ENCODE measurements at regions not wholly inside any gene's neighbourhood (a gene's known extent, or its start where the extent isn't known, plus 50 kb on each side); places are given as distances from the start of the nearest gene placed in this dataset.

- no peak overlapping the region for H3K4me3 Mint-ChIP-seq
- Histone ChIP-seq H3K27me3 (ENCODE audit: control insufficient read depth, insufficient read depth, low read length, poor library complexity, severe bottlenecking) (no peaks in the 10 kb centered on the region), H3K9me3 (ENCODE audit: control insufficient read depth, low read length) (no peaks in the 10 kb centered on the region), H3K9ac (ENCODE audit: extremely low read depth, low read length, poor library complexity, severe bottlenecking) (no peak overlapping the region), H3K4me1 (ENCODE audit: control insufficient read depth, insufficient read depth, low read length) (no peaks in the 10 kb centered on the region), H3K4me3 (ENCODE audit: low read length) (no peak overlapping the region), H3K36me3 (ENCODE audit: control insufficient read depth, insufficient read depth, low read length) (no peaks in the 10 kb centered on the region), H3K27ac (ENCODE audit: low read depth, low read length) (no peak overlapping the region)
- H3K27ac Mint-ChIP-seq = no peak overlapping the region
- H3K36me3 Mint-ChIP-seq (ENCODE audit: low read depth) = no peaks in the 10 kb centered on the region
- 97 to 100% methylated on average over 3 to 4 of the region's 4 CpGs for WGBS, 2 experiments (ENCODE audit: insufficient coverage in 1 of 2, insufficient read length in 1 of 2)
- no peak for TF ChIP-seq CTCF (conservative IDR thresholded peaks at IDR 0.05)
- no peaks in the 10 kb centered on the region for H3K27me3 Mint-ChIP-seq (ENCODE audit: insufficient read depth)
- H3K4me1 Mint-ChIP-seq = peaks cover 19% of the 10 kb centered on the region
- DNase-seq = no peak
- H3K9me3 Mint-ChIP-seq = no peaks in the 10 kb centered on the region
Measured at GRCh38 chr7:17492437-17492836, 194.0 kb downstream of the AHR start.

- no peaks in the 10 kb centered on the region for H3K9me3 Mint-ChIP-seq
- H3K27me3 Mint-ChIP-seq (ENCODE audit: insufficient read depth) = no peaks in the 10 kb centered on the region
- WGBS, 2 experiments (ENCODE audit: insufficient coverage in 1 of 2, insufficient read length in 1 of 2) = 95 to 100% methylated on average over 1 to 2 of the region's 2 CpGs
- H3K27me3 ChIP-seq (ENCODE audit: control insufficient read depth, insufficient read depth, low read length, poor library complexity, severe bottlenecking) = no peaks in the 10 kb centered on the region
- H3K4me1 Mint-ChIP-seq = peaks cover 17% of the 10 kb centered on the region
- H3K27ac Mint-ChIP-seq = no peak overlapping the region
- no peaks in the 10 kb centered on the region for H3K36me3 ChIP-seq (ENCODE audit: control insufficient read depth, insufficient read depth, low read length)
- H3K4me1 ChIP-seq (ENCODE audit: control insufficient read depth, insufficient read depth, low read length) = no peaks in the 10 kb centered on the region
- H3K9ac ChIP-seq (ENCODE audit: extremely low read depth, low read length, poor library complexity, severe bottlenecking) = no peak overlapping the region
- H3K4me3 ChIP-seq (ENCODE audit: low read length) = no peak overlapping the region
- no peaks in the 10 kb centered on the region for H3K9me3 ChIP-seq (ENCODE audit: control insufficient read depth, low read length)
- TF ChIP-seq CTCF (conservative IDR thresholded peaks at IDR 0.05) = no peak
- H3K4me3 Mint-ChIP-seq = no peak overlapping the region
- no peak overlapping the region for H3K27ac ChIP-seq (ENCODE audit: low read depth, low read length)
- H3K36me3 Mint-ChIP-seq (ENCODE audit: low read depth) = no peaks in the 10 kb centered on the region
- no peak for DNase-seq
Measured at GRCh38 chr7:17493446-17493845, 195.0 kb downstream of the AHR start.

GRCh38 chr7:17495655-17496394 lies 197.4 kb downstream of the AHR start:
- Mint-ChIP-seq H3K27me3 (ENCODE audit: insufficient read depth) (no peaks in the 10 kb centered on the region), H3K4me3 (no peak overlapping the region), H3K9me3 (no peaks in the 10 kb centered on the region), H3K4me1 (peaks cover 2% of the 10 kb centered on the region), H3K36me3 (ENCODE audit: low read depth) (no peaks in the 10 kb centered on the region), H3K27ac (no peak overlapping the region)
- H3K27ac ChIP-seq (ENCODE audit: low read depth, low read length) = no peak overlapping the region
- H3K27me3 ChIP-seq (ENCODE audit: control insufficient read depth, insufficient read depth, low read length, poor library complexity, severe bottlenecking) = no peaks in the 10 kb centered on the region
- H3K36me3 ChIP-seq (ENCODE audit: control insufficient read depth, insufficient read depth, low read length) = no peaks in the 10 kb centered on the region
- H3K4me3 ChIP-seq (ENCODE audit: low read length) = no peak overlapping the region
- no peaks in the 10 kb centered on the region for H3K4me1 ChIP-seq (ENCODE audit: control insufficient read depth, insufficient read depth, low read length)
- 97 to 100% methylated on average over 1 to 2 of the region's 2 CpGs for WGBS, 2 experiments (ENCODE audit: insufficient coverage in 1 of 2, insufficient read length in 1 of 2)
- H3K9me3 ChIP-seq (ENCODE audit: control insufficient read depth, low read length) = no peaks in the 10 kb centered on the region
- no peak for DNase-seq
- no peak for TF ChIP-seq CTCF (conservative IDR thresholded peaks at IDR 0.05)
- H3K9ac ChIP-seq (ENCODE audit: extremely low read depth, low read length, poor library complexity, severe bottlenecking) = no peak overlapping the region

Data from endodermal cell (in vitro differentiated cells).